NT2/D1 (cell line): ENCODE measurements at regions not wholly inside any gene's neighbourhood (a gene's known extent, or its start where the extent isn't known, plus 50 kb on each side); places are given as distances from the start of the nearest gene placed in this dataset.

Experiments used
- DNase-seq: peaks from one replicate; pipeline ENCODE4 v3.0.0-alpha.2; 2011; ENCODE audit warnings: low read depth, low spot score
- H3K27me3 ChIP-seq: 2 replicates; pipeline ENCODE4 v1.6.0; 2011; ENCODE audit warnings: mild to moderate bottlenecking; ENCODE audit not compliant: insufficient read length, insufficient read depth
- H3K36me3 ChIP-seq: 2 replicates; pipeline ENCODE4 v1.6.1; 2011; ENCODE audit warnings: mild to moderate bottlenecking, low read length, mixed read lengths; ENCODE audit not compliant: insufficient read depth, insufficient read length
- H3K4me1 ChIP-seq: 2 replicates; pipeline ENCODE4 v1.5.1; 2011; ENCODE audit not compliant: insufficient read depth, insufficient read length
- H3K4me3 ChIP-seq: 2 replicates; pipeline ENCODE4 v1.5.1; 2011; ENCODE audit warnings: low read depth; ENCODE audit not compliant: insufficient read length
- H3K9ac ChIP-seq: 2 replicates; pipeline ENCODE4 v1.6.0; 2011; ENCODE audit warnings: low read depth; ENCODE audit not compliant: insufficient read length
- H3K9me3 ChIP-seq: 2 replicates; pipeline ENCODE4 v1.5.1; 2011; ENCODE audit warnings: mild to moderate bottlenecking, low read length; ENCODE audit not compliant: insufficient read depth
- SUZ12 ChIP-seq: IDR thresholded peaks from 2 replicates; pipeline ENCODE4 v1.6.1; 2011; ENCODE audit not compliant: insufficient read length, insufficient read depth; ENCODE audit errors: extremely low read depth
- YY1 ChIP-seq: IDR thresholded peaks from 2 replicates; pipeline ENCODE4 v1.6.1; 2011; ENCODE audit not compliant: insufficient read length, insufficient read depth
- ZNF274 ChIP-seq: IDR thresholded peaks from 2 replicates; pipeline ENCODE4 v1.6.1; 2011; ENCODE audit warnings: mild to moderate bottlenecking, low read depth, low read length

- no peaks in the 10 kb centered on the region for H3K4me1 ChIP-seq
- H3K36me3 ChIP-seq = no peaks in the 10 kb centered on the region
- TF ChIP-seq ZNF274 (no peak), YY1 (no peak), SUZ12 (no peak)
- H3K4me3 ChIP-seq = no peak overlapping the region
- no peak for DNase-seq
- no peak overlapping the region for H3K9ac ChIP-seq
- H3K9me3 ChIP-seq = no peaks in the 10 kb centered on the region
- no peaks in the 10 kb centered on the region for H3K27me3 ChIP-seq
These were observed 232.6 kb downstream of the MED10 start for GRCh38 chr5:6145616-6146237.

GRCh38 chr5:6143523-6143922 lies 234.8 kb downstream of the MED10 start:
- no peak overlapping the region for H3K4me3 ChIP-seq
- H3K27me3 ChIP-seq = no peaks in the 10 kb centered on the region
- no peaks in the 10 kb centered on the region for H3K9me3 ChIP-seq
- H3K9ac ChIP-seq = no peak overlapping the region
- H3K36me3 ChIP-seq = no peaks in the 10 kb centered on the region
- H3K4me1 ChIP-seq = peaks cover 2% of the 10 kb centered on the region
- no peak for TF ChIP-seq ZNF274
- TF ChIP-seq YY1 = no peak
- no peak for TF ChIP-seq SUZ12
- no peak for DNase-seq

DNA sequence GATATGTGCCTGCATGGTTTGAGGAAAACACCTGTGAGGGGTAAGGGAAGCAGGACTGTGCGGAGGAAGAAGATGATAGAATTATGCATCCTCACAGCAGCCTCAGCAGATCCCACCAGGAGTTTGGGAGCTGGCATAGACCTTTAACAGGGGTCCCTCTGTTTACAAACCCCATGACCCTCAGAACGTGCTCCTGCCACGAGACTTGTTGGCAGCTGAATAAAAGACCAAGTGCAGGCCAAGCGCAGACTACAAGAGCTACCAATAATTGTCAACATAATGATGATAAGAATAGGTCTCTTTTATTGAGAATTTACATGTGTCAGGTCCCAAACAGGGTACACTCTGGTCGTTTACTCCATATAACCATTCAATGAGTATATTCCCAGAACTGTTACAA lies 236.0 kb downstream of the MED10 start:
- no peak for DNase-seq
- TF ChIP-seq ZNF274 (no peak), SUZ12 (no peak), YY1 (no peak)
- Histone ChIP-seq H3K9ac (no peak overlapping the region), H3K9me3 (no peaks in the 10 kb centered on the region), H3K4me1 (peaks cover 2% of the 10 kb centered on the region), H3K36me3 (no peaks in the 10 kb centered on the region), H3K27me3 (no peaks in the 10 kb centered on the region), H3K4me3 (no peak overlapping the region)

DNA sequence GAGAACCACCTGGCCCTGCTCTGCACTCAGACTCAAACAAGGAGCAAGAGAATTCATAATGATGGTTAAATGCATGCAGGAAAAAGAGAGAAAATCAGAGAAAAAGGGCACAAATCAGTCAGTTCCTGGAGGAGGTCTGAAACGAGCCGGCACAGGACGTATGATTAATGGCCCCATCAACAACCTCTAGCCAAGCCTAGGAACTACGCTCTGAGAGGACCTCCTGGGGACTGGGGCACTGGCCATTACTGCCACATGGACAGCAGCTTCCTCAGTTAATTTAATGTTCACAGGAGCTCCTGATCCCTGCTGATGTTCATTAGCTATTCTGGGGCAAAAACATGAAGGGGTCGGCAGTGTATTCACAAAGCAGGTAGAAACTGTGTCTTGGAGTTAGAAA lies 238.1 kb downstream of the MED10 start:
- Histone ChIP-seq H3K9me3 (no peaks in the 10 kb centered on the region), H3K9ac (no peak overlapping the region), H3K36me3 (no peaks in the 10 kb centered on the region), H3K27me3 (no peaks in the 10 kb centered on the region), H3K4me1 (peaks cover 2% of the 10 kb centered on the region), H3K4me3 (no peak overlapping the region)
- DNase-seq = no peak
- TF ChIP-seq ZNF274 (no peak), YY1 (no peak), SUZ12 (no peak)

DNA sequence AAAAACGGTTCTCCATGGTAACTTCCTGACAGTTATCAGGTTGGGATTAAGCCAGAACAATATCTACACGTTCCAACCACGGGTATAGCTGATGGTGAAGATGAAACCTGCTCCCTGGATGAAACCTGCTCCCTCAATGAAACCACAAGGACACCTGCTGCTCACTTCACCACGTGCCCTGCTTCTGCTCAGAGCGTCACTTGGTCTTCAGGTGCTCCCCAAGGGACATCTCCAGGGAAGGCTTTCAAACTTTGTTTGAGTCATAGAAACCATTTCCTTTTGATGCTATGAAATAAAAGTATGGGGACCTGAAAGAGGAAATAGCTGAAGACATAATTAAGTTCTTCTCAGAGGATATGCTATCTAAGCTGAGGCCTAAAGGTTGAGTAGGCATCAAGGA lies 242.4 kb downstream of the MED10 start:
- no peak for DNase-seq
- Histone ChIP-seq H3K9me3 (no peaks in the 10 kb centered on the region), H3K4me1 (peaks cover 2% of the 10 kb centered on the region), H3K4me3 (no peak overlapping the region), H3K27me3 (no peaks in the 10 kb centered on the region), H3K36me3 (no peaks in the 10 kb centered on the region), H3K9ac (no peak overlapping the region)
- no peak for TF ChIP-seq SUZ12
- no peak for TF ChIP-seq ZNF274
- no peak for TF ChIP-seq YY1

DNA sequence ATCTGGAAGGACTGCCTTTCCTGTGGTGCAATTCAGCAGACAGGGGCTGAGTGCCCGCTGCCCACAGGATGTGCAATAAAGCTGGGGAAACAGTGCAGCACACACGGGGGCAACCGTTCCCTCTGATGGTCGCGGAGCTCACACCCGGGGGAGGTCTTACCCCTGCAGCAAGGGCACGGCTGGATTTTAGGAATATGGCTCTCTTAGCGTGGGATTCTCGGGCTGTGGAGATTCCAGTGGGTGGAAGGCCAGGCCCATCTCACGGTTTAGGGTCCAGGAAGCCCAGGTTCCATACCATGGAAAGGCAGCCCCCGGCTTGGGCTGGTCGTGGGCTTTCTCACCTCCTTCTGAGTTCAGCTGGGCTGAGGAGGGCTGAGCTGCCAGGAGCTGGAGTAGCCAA lies 244.1 kb downstream of the MED10 start:
- H3K9me3 ChIP-seq = no peaks in the 10 kb centered on the region
- no peak overlapping the region for H3K4me3 ChIP-seq
- no peak overlapping the region for H3K9ac ChIP-seq
- no peaks in the 10 kb centered on the region for H3K27me3 ChIP-seq
- TF ChIP-seq SUZ12 (no peak), YY1 (no peak), ZNF274 (no peak)
- H3K36me3 ChIP-seq = no peaks in the 10 kb centered on the region
- no peak for DNase-seq
- no peaks in the 10 kb centered on the region for H3K4me1 ChIP-seq

GRCh38 chr5:6125781-6126180 lies 252.6 kb downstream of the MED10 start:
- H3K4me1 ChIP-seq = no peaks in the 10 kb centered on the region
- no peak for DNase-seq
- H3K4me3 ChIP-seq = no peak overlapping the region
- no peaks in the 10 kb centered on the region for H3K27me3 ChIP-seq
- H3K9ac ChIP-seq = no peak overlapping the region
- peaks cover 14% of the 10 kb centered on the region; the same call in 1 of the 2 replicates for H3K9me3 ChIP-seq
- no peak for TF ChIP-seq ZNF274
- TF ChIP-seq YY1 = no peak
- TF ChIP-seq SUZ12 = no peak
- no peaks in the 10 kb centered on the region for H3K36me3 ChIP-seq
